ENCODE measurements at regions not wholly inside any gene's neighbourhood (a gene's known extent, or its start where the extent isn't known, plus 50 kb on each side); places are given as distances from the start of the nearest gene placed in this dataset.

DNA sequence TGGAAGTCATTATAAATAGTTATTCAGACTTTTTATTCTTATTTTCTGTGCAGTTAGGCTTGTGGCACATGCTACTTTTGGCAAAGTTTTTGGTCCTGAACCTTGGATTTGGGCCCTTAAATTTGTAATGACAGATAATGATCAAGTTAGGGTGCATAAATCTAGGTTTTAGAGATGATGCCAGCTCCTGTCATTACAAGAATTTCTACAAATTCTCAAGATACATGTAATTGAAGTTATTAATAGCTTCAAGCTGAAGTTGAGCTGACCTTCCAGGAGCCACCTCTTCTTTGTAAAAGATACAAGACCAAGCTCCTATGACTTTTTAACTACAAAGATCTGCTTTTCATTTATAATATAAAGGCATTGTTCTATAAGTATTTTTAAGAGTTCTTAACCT lies 255.6 kb upstream of the UGT8 start:
- intact Hi-C loops (cut with DNase I; ENCODE audit: low total_unique reads) = no loop called here
- in situ Hi-C loops (cut with MboI; ENCODE audit: low pct_ligation_motif_present in 1 of 4, low pct_unique_long_range_greater_than_20kb in 1 of 4, low sequenced_read_pairs in 3 of 4) = no loop called here
- H3K27me3 ChIP-seq = no peaks in the 10 kb centered on the region
- TF ChIP-seq, protein P1, sequence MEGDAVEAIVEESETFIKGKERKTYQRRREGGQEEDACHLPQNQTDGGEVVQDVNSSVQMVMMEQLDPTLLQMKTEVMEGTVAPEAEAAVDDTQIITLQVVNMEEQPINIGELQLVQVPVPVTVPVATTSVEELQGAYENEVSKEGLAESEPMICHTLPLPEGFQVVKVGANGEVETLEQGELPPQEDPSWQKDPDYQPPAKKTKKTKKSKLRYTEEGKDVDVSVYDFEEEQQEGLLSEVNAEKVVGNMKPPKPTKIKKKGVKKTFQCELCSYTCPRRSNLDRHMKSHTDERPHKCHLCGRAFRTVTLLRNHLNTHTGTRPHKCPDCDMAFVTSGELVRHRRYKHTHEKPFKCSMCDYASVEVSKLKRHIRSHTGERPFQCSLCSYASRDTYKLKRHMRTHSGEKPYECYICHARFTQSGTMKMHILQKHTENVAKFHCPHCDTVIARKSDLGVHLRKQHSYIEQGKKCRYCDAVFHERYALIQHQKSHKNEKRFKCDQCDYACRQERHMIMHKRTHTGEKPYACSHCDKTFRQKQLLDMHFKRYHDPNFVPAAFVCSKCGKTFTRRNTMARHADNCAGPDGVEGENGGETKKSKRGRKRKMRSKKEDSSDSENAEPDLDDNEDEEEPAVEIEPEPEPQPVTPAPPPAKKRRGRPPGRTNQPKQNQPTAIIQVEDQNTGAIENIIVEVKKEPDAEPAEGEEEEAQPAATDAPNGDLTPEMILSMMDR (IDR thresholded peaks at IDR 0.05) = no peak
- TF ChIP-seq EP300 (IDR thresholded peaks at IDR 0.05; ENCODE audit: low read depth) = no peak
- TF ChIP-seq POLR2AphosphoS5 (IDR thresholded peaks at IDR 0.05) = no peak
- no peak for TF ChIP-seq POLR2A (IDR thresholded peaks at IDR 0.05)
- H3K27ac ChIP-seq = no peak overlapping the region
- H3K36me3 ChIP-seq = no peaks in the 10 kb centered on the region
- no peaks in the 10 kb centered on the region for H3K9me3 ChIP-seq
- no peak overlapping the region for H3K4me3 ChIP-seq
- DNase-seq = no peak
- no peaks in the 10 kb centered on the region for H3K4me1 ChIP-seq

DNA sequence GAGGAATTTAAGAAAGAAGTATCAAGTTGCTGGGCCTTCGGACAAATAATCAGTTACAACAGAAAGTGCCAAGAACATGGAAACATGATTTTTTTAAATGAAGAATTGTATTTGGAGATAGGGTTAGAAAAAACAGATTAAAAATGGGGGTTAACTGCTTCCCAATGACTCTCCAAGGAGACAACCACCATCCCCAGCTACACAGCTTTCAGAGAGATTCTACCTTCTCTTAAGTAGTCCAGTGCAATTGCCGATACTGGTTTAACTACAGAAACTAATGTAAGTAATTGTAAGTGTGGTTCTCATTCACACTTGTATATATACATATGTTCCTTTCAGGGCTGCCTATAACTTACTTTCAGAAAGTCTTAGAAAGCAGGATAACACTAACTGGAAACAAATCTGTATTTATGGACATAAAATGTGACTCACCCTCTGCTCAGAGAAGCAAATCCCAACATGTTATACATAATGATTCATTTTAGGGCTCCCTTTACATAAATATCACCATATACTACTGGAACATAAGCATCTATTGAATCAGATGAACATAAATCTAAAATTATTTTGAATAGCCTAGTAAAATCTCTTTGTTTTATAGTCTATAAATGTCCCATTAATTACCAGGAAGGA lies 248.9 kb upstream of the UGT8 start:
- no peaks in the 10 kb centered on the region for H3K27me3 ChIP-seq
- 90 to 93% methylated on average over 2 of the region's 2 CpGs for WGBS, 2 donors (ENCODE audit: low coverage in 1 of 2)
- no peak overlapping the region for H3K27ac ChIP-seq
- TF ChIP-seq POLR2AphosphoS5 (IDR thresholded peaks at IDR 0.05) (no peak), EP300 (IDR thresholded peaks at IDR 0.05; ENCODE audit: low read depth) (no peak), POLR2A (IDR thresholded peaks at IDR 0.05) (no peak)
- TF ChIP-seq, protein P1 (IDR thresholded peaks at IDR 0.05) = no peak
- no peak overlapping the region for H3K4me3 ChIP-seq
- DNase-seq = no peak
- H3K9me3 ChIP-seq = no peaks in the 10 kb centered on the region
- no peaks in the 10 kb centered on the region for H3K4me1 ChIP-seq
- in situ Hi-C loops (cut with MboI; ENCODE audit: low pct_ligation_motif_present in 1 of 4, low pct_unique_long_range_greater_than_20kb in 1 of 4, low sequenced_read_pairs in 3 of 4) (loop anchor here in 1 of 4 donors (25.0 kb wide), 1 partner anchor 412 kb away; no protein-coding TSS in a partner anchor), intact Hi-C loops (cut with DNase I; ENCODE audit: low total_unique reads) (no loop called here)
- H3K36me3 ChIP-seq = no peaks in the 10 kb centered on the region

DNA sequence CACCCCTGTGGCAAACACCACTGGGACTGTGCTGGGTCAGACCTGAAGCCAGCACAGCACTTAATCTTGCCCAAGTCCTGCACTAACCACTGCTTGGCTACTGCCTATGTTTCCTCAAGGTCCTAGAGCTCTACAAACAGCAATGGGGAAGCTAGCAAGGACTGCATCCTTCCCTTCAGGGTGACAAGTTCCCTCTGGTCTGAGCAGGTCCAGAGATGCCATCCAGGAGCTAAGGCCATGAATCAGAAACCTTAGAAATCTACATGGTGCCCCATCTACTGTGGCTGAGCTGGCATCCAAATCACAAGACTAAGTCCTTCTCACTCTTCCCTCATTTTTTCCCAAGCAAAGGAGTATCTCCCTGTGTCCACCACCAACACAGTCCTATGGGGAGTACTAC lies 239.7 kb upstream of the UGT8 start:
- no peaks in the 10 kb centered on the region for H3K36me3 ChIP-seq
- in situ Hi-C loops (cut with MboI; ENCODE audit: low pct_ligation_motif_present in 1 of 4, low pct_unique_long_range_greater_than_20kb in 1 of 4, low sequenced_read_pairs in 3 of 4) (loop anchor here in 1 of 4 donors (25.0 kb wide), 1 partner anchor 422 kb away; no protein-coding TSS in a partner anchor), intact Hi-C loops (cut with DNase I; ENCODE audit: low total_unique reads) (no loop called here)
- no peaks in the 10 kb centered on the region for H3K9me3 ChIP-seq
- no peak overlapping the region for H3K27ac ChIP-seq
- H3K27me3 ChIP-seq = no peaks in the 10 kb centered on the region
- H3K4me3 ChIP-seq = no peak overlapping the region
- no peaks in the 10 kb centered on the region for H3K4me1 ChIP-seq
- DNase-seq = no peak
- TF ChIP-seq, protein P1 (IDR thresholded peaks at IDR 0.05) = no peak
- TF ChIP-seq POLR2A (IDR thresholded peaks at IDR 0.05) (no peak), POLR2AphosphoS5 (IDR thresholded peaks at IDR 0.05) (no peak), EP300 (IDR thresholded peaks at IDR 0.05; ENCODE audit: low read depth) (no peak)

DNA sequence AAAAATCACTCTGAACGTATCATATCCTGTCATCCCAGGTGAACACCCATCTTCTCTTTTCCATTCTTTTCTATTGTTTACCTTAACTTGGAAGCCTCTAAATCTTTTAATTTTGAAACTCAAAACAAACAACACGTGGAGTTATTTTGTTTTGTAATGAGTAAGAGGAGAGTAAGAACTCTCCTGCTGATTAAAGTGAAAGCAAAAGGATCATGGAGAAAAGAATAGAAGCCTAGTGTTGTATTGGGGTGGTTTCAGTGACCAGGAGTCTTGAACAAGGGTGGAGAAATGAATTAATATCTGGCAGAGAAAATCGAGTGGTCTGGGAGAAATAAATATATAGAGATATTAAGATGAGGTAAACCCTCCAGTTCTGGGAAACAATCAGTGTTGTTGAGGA lies 237.4 kb upstream of the UGT8 start:
- no peaks in the 10 kb centered on the region for H3K36me3 ChIP-seq
- no peak overlapping the region for H3K27ac ChIP-seq
- H3K4me3 ChIP-seq = no peak overlapping the region
- H3K27me3 ChIP-seq = no peaks in the 10 kb centered on the region
- DNase-seq = no peak
- no peak for TF ChIP-seq POLR2A (IDR thresholded peaks at IDR 0.05)
- no peak for TF ChIP-seq POLR2AphosphoS5 (IDR thresholded peaks at IDR 0.05)
- TF ChIP-seq EP300 (IDR thresholded peaks at IDR 0.05; ENCODE audit: low read depth) = no peak
- TF ChIP-seq, protein P1 (IDR thresholded peaks at IDR 0.05) = no peak
- H3K4me1 ChIP-seq = no peaks in the 10 kb centered on the region
- in situ Hi-C loops (cut with MboI; ENCODE audit: low pct_ligation_motif_present in 1 of 4, low pct_unique_long_range_greater_than_20kb in 1 of 4, low sequenced_read_pairs in 3 of 4) (loop anchor here in 1 of 4 donors (25.0 kb wide), 1 partner anchor 424 kb away; no protein-coding TSS in a partner anchor), intact Hi-C loops (cut with DNase I; ENCODE audit: low total_unique reads) (no loop called here)
- H3K9me3 ChIP-seq = no peaks in the 10 kb centered on the region
- 31 to 42% methylated on average over 3 of the region's 3 CpGs for WGBS, 2 donors (ENCODE audit: low coverage in 1 of 2)

Measured in transverse colon (tissue), 4 donors.